SK-N-SH treated with all-trans-retinoic acid at 6 μM for 48 hours (cell line): ENCODE measurements at regions not wholly inside any gene's neighbourhood (a gene's known extent, or its start where the extent isn't known, plus 50 kb on each side); places are given as distances from the start of the nearest gene placed in this dataset.

Experiments
- ATAC-seq: fragments of 200-7000 bp; cut with Tn5 transposase; 3 replicates; pipeline ENCODE4 v1.9.1; 2020; ENCODE audit warnings: mild to moderate bottlenecking, moderate library complexity
- ARNTL ChIP-seq: fragments of 450-650 bp; formaldehyde crosslinking; IDR thresholded peaks from 2 replicates; pipeline ENCODE4 v1.5.0; 2020; ENCODE audit warnings: low read depth, mild to moderate bottlenecking, moderate library complexity, borderline replicate concordance
- BACH2 ChIP-seq: fragments of 250-450 bp; sonication (Bioruptor Pico); IDR thresholded peaks from 2 replicates; pipeline ENCODE4 v1.9.0; 2021; ENCODE audit warnings: mild to moderate bottlenecking, borderline replicate concordance
- CREB5 ChIP-seq: fragments of 250-450 bp; sonication (Bioruptor Pico); IDR thresholded peaks from 2 replicates; pipeline ENCODE4 v1.5.1; 2020; ENCODE audit warnings: low read depth, mild to moderate bottlenecking, moderate library complexity
- CSDC2 ChIP-seq: fragments of 250-450 bp; sonication (Bioruptor Pico); IDR thresholded peaks from 2 replicates; pipeline ENCODE4 v1.5.0; 2020; ENCODE audit warnings: mild to moderate bottlenecking, moderate library complexity
- CSRNP3 ChIP-seq: fragments of 250-450 bp; sonication (Bioruptor Pico); IDR thresholded peaks from 2 replicates; pipeline ENCODE4 v1.5.1; 2021; ENCODE audit warnings: mild to moderate bottlenecking, moderate library complexity
- ESRRG ChIP-seq: fragments of 250-450 bp; sonication (Bioruptor Pico); IDR thresholded peaks from 2 replicates; pipeline ENCODE4 v1.6.1; 2021; ENCODE audit warnings: mild to moderate bottlenecking
- GLIS3 ChIP-seq: fragments of 250-450 bp; sonication (Bioruptor Pico); IDR thresholded peaks from 2 replicates; pipeline ENCODE4 v1.5.0; 2020; ENCODE audit warnings: mild to moderate bottlenecking, moderate library complexity
- ISL1 ChIP-seq: fragments of 250-450 bp; sonication (Bioruptor Pico); IDR thresholded peaks from 2 replicates; pipeline ENCODE4 v2.1.2; 2022; ENCODE audit warnings: mild to moderate bottlenecking, moderate library complexity
- OSR1 ChIP-seq: fragments of 250-450 bp; sonication (Bioruptor Pico); IDR thresholded peaks from 2 replicates; pipeline ENCODE4 v1.8.0; 2022; ENCODE audit warnings: moderate library complexity, mild to moderate bottlenecking, inconsistent platforms
- PATZ1 ChIP-seq: fragments of 250-450 bp; sonication (Bioruptor Pico); IDR thresholded peaks from 2 replicates; pipeline ENCODE4 v1.8.0; 2020; ENCODE audit warnings: mild to moderate bottlenecking, moderate library complexity, borderline replicate concordance
- POU6F1 ChIP-seq: fragments of 250-450 bp; sonication (Bioruptor Pico); IDR thresholded peaks from 2 replicates; pipeline ENCODE4 v1.8.0; 2021; ENCODE audit warnings: low read depth, mild to moderate bottlenecking, moderate library complexity, borderline replicate concordance
- PPARA ChIP-seq: fragments of 250-450 bp; sonication (Bioruptor Pico); IDR thresholded peaks from 2 replicates; pipeline ENCODE4 v1.5.0; 2020; ENCODE audit warnings: mild to moderate bottlenecking, borderline replicate concordance
- RARB ChIP-seq: fragments of 250-450 bp; sonication (Bioruptor Pico); IDR thresholded peaks from 2 replicates; pipeline ENCODE4 v1.8.0; 2021; ENCODE audit warnings: mild to moderate bottlenecking, moderate library complexity
- SNAI2 ChIP-seq: fragments of 250-450 bp; sonication (Bioruptor Pico); IDR thresholded peaks from 2 replicates; pipeline ENCODE4 v1.5.0; 2020; ENCODE audit warnings: mild to moderate bottlenecking, moderate library complexity
- TCF4 ChIP-seq: fragments of 250-450 bp; sonication (Bioruptor Pico); IDR thresholded peaks from 2 replicates; pipeline ENCODE4 v1.8.0; 2021; ENCODE audit warnings: mild to moderate bottlenecking, moderate library complexity, borderline replicate concordance
- TOX ChIP-seq: fragments of 250-450 bp; sonication (Bioruptor Pico); IDR thresholded peaks from 2 replicates; pipeline ENCODE4 v1.8.0; 2021; ENCODE audit warnings: mild to moderate bottlenecking, moderate library complexity, borderline replicate concordance
- TSHZ2 ChIP-seq: fragments of 250-450 bp; sonication (Bioruptor Pico); IDR thresholded peaks from 2 replicates; pipeline ENCODE4 v1.5.0; 2020; ENCODE audit warnings: mild to moderate bottlenecking, moderate library complexity
- ZC3H10 ChIP-seq: fragments of 250-450 bp; sonication (Bioruptor Pico); IDR thresholded peaks from 2 replicates; pipeline ENCODE4 v1.5.1; 2021; ENCODE audit warnings: mild to moderate bottlenecking, moderate library complexity
- ZFP3 ChIP-seq: fragments of 250-450 bp; sonication (Bioruptor Pico); IDR thresholded peaks from 2 replicates; pipeline ENCODE4 v1.5.0; 2020; ENCODE audit warnings: mild to moderate bottlenecking, moderate library complexity
- ZFP30 ChIP-seq: fragments of 450-650 bp; formaldehyde crosslinking; IDR thresholded peaks from 2 replicates; pipeline ENCODE4 v1.5.0; 2022; ENCODE audit warnings: mild to moderate bottlenecking, moderate library complexity
- ZNF565 ChIP-seq: fragments of 450-650 bp; formaldehyde crosslinking; conservative IDR thresholded peaks from 2 replicates; pipeline ENCODE4 v1.5.0; 2020; ENCODE audit warnings: low read depth, mild to moderate bottlenecking, moderate library complexity
- ZNF70 ChIP-seq: fragments of 450-650 bp; formaldehyde crosslinking; IDR thresholded peaks from 2 replicates; pipeline ENCODE4 v1.5.0; 2020; ENCODE audit warnings: mild to moderate bottlenecking, moderate library complexity
- ZNF8 ChIP-seq: fragments of 450-650 bp; formaldehyde crosslinking; IDR thresholded peaks from 2 replicates; pipeline ENCODE4 v1.5.0; 2020; ENCODE audit warnings: mild to moderate bottlenecking, moderate library complexity

- no peak for TF ChIP-seq OSR1
- no peak for TF ChIP-seq ISL1
- TF ChIP-seq ZFP30 (CRISPR knock-in tag), result no peak
- TF ChIP-seq POU6F1, result no peak
- TF ChIP-seq ZNF70 (CRISPR knock-in tag), result no peak
- TF ChIP-seq PATZ1 (CRISPR knock-in tag), result no peak
- no peak for TF ChIP-seq ARNTL (CRISPR knock-in tag)
- TF ChIP-seq ZNF565 (CRISPR knock-in tag), result no peak
- no peak for TF ChIP-seq ZFP3
- TF ChIP-seq RARB (CRISPR knock-in tag), result no peak
- TF ChIP-seq BACH2 (CRISPR knock-in tag), result no peak
- TF ChIP-seq TOX (CRISPR knock-in tag), result no peak
- no peak for TF ChIP-seq TSHZ2
- no peak for TF ChIP-seq SNAI2 (CRISPR knock-in tag)
- TF ChIP-seq ESRRG (CRISPR knock-in tag), result no peak
- no peak for TF ChIP-seq CREB5
- TF ChIP-seq CSDC2, result no peak
- TF ChIP-seq ZNF8 (CRISPR knock-in tag), result no peak
- no peak for TF ChIP-seq GLIS3 (CRISPR knock-in tag)
- no peak for TF ChIP-seq PPARA (CRISPR knock-in tag)
- ATAC-seq, result no peak
Observed at GRCh38 chr2:81858998-81859397, 1554.4 kb upstream of the LRRTM1 start.

- ATAC-seq, result no peak
- no peak for TF ChIP-seq OSR1
- TF ChIP-seq CSDC2, result no peak
- no peak for TF ChIP-seq ZNF565 (CRISPR knock-in tag)
- TF ChIP-seq ARNTL (CRISPR knock-in tag), result no peak
- no peak for TF ChIP-seq TOX (CRISPR knock-in tag)
- TF ChIP-seq CSRNP3 (CRISPR knock-in tag), result no peak
- no peak for TF ChIP-seq TCF4 (CRISPR knock-in tag)
- no peak for TF ChIP-seq ZFP3
- TF ChIP-seq ISL1, result no peak
- TF ChIP-seq POU6F1, result no peak
- TF ChIP-seq ZC3H10 (CRISPR knock-in tag), result no peak
- TF ChIP-seq ESRRG (CRISPR knock-in tag), result no peak
- TF ChIP-seq, all 23 proteins: peak for 0
Observed at GRCh38 chr2:81853341-81853740, 1548.8 kb upstream of the LRRTM1 start.
